ENCODE measurements at regions not wholly inside any gene's neighbourhood (a gene's known extent, or its start where the extent isn't known, plus 50 kb on each side); places are given as distances from the start of the nearest gene placed in this dataset.

GRCh38 chr5:166551384-166551783 lies 1740.1 kb upstream of the WWC1 start:
- no peak overlapping the region for H3K4me3 ChIP-seq (ENCODE audit: low read length in 3 of 3)
- H3K4me1 ChIP-seq (ENCODE audit: control insufficient read depth in 3 of 3, insufficient read depth in 3 of 3, low read length in 3 of 3) = no peaks in the 10 kb centered on the region
- no peaks in the 10 kb centered on the region for H3K9me3 ChIP-seq (ENCODE audit: control insufficient read depth in 3 of 3, low read length in 3 of 3)

GRCh38 chr5:166553778-166554177 lies 1737.7 kb upstream of the WWC1 start:
- Histone ChIP-seq H3K9me3 (ENCODE audit: control insufficient read depth in 3 of 3, low read length in 3 of 3) (no peaks in the 10 kb centered on the region), H3K9ac (ENCODE audit: low read depth in 1 of 3, low read length in 3 of 3) (no peak overlapping the region)

More at GRCh38 chr5:166551384-166551783, 1740.1 kb upstream of the WWC1 start:
- no peaks in the 10 kb centered on the region for H3K36me3 ChIP-seq (ENCODE audit: control insufficient read depth in 3 of 3, insufficient read depth in 3 of 3, low read length in 3 of 3)
- H3K27me3 ChIP-seq (ENCODE audit: control insufficient read depth in 3 of 3, insufficient read depth in 3 of 3, low read length in 3 of 3) = no peaks in the 10 kb centered on the region
- H3K27ac ChIP-seq (ENCODE audit: low read depth, low read length) = no peak overlapping the region
- no peak overlapping the region for H3K9ac ChIP-seq (ENCODE audit: low read depth in 1 of 3, low read length in 3 of 3)

GRCh38 chr5:166561759-166562158 lies 1729.7 kb upstream of the WWC1 start:
- Histone ChIP-seq H3K36me3 (ENCODE audit: control insufficient read depth in 3 of 3, insufficient read depth in 3 of 3, low read length in 3 of 3) (no peaks in the 10 kb centered on the region), H3K9me3 (ENCODE audit: control insufficient read depth in 3 of 3, low read length in 3 of 3) (no peaks in the 10 kb centered on the region)

More at GRCh38 chr5:166553778-166554177, 1737.7 kb upstream of the WWC1 start:
- Histone ChIP-seq H3K36me3 (ENCODE audit: control insufficient read depth in 3 of 3, insufficient read depth in 3 of 3, low read length in 3 of 3) (no peaks in the 10 kb centered on the region), H3K27me3 (ENCODE audit: control insufficient read depth in 3 of 3, insufficient read depth in 3 of 3, low read length in 3 of 3) (no peaks in the 10 kb centered on the region), H3K27ac (ENCODE audit: low read depth, low read length) (no peak overlapping the region), H3K4me3 (ENCODE audit: low read length in 3 of 3) (no peak overlapping the region), H3K4me1 (ENCODE audit: control insufficient read depth in 3 of 3, insufficient read depth in 3 of 3, low read length in 3 of 3) (no peaks in the 10 kb centered on the region)

GRCh38 chr5:166562246-166562645 lies 1729.2 kb upstream of the WWC1 start:
- Histone ChIP-seq H3K27ac (ENCODE audit: low read depth, low read length) (no peak overlapping the region), H3K36me3 (ENCODE audit: control insufficient read depth in 3 of 3, insufficient read depth in 3 of 3, low read length in 3 of 3) (no peaks in the 10 kb centered on the region), H3K4me3 (ENCODE audit: low read length in 3 of 3) (no peak overlapping the region), H3K4me1 (ENCODE audit: control insufficient read depth in 3 of 3, insufficient read depth in 3 of 3, low read length in 3 of 3) (no peaks in the 10 kb centered on the region), H3K9ac (ENCODE audit: low read depth in 1 of 3, low read length in 3 of 3) (no peak overlapping the region), H3K27me3 (ENCODE audit: control insufficient read depth in 3 of 3, insufficient read depth in 3 of 3, low read length in 3 of 3) (no peaks in the 10 kb centered on the region), H3K9me3 (ENCODE audit: control insufficient read depth in 3 of 3, low read length in 3 of 3) (no peaks in the 10 kb centered on the region)

More at GRCh38 chr5:166561759-166562158, 1729.7 kb upstream of the WWC1 start:
- no peak overlapping the region for H3K27ac ChIP-seq (ENCODE audit: low read depth, low read length)
- H3K9ac ChIP-seq (ENCODE audit: low read depth in 1 of 3, low read length in 3 of 3) = no peak overlapping the region
- no peaks in the 10 kb centered on the region for H3K27me3 ChIP-seq (ENCODE audit: control insufficient read depth in 3 of 3, insufficient read depth in 3 of 3, low read length in 3 of 3)
- H3K4me1 ChIP-seq (ENCODE audit: control insufficient read depth in 3 of 3, insufficient read depth in 3 of 3, low read length in 3 of 3) = no peaks in the 10 kb centered on the region
- H3K4me3 ChIP-seq (ENCODE audit: low read length in 3 of 3) = no peak overlapping the region

- no peaks in the 10 kb centered on the region for H3K27me3 ChIP-seq (ENCODE audit: control insufficient read depth in 3 of 3, insufficient read depth in 3 of 3, low read length in 3 of 3)
- no peaks in the 10 kb centered on the region for H3K9me3 ChIP-seq (ENCODE audit: control insufficient read depth in 3 of 3, low read length in 3 of 3)
- H3K36me3 ChIP-seq (ENCODE audit: control insufficient read depth in 3 of 3, insufficient read depth in 3 of 3, low read length in 3 of 3) = no peaks in the 10 kb centered on the region
- no peak overlapping the region for H3K27ac ChIP-seq (ENCODE audit: low read depth, low read length)
- no peak overlapping the region for H3K4me3 ChIP-seq (ENCODE audit: low read length in 3 of 3)
- H3K4me1 ChIP-seq (ENCODE audit: control insufficient read depth in 3 of 3, insufficient read depth in 3 of 3, low read length in 3 of 3) = no peaks in the 10 kb centered on the region
- H3K9ac ChIP-seq (ENCODE audit: low read depth in 1 of 3, low read length in 3 of 3) = no peak overlapping the region
These were observed 1724.7 kb upstream of the WWC1 start for GRCh38 chr5:166566725-166567124.

- Histone ChIP-seq H3K27me3 (ENCODE audit: control insufficient read depth in 3 of 3, insufficient read depth in 3 of 3, low read length in 3 of 3) (no peaks in the 10 kb centered on the region), H3K9me3 (ENCODE audit: control insufficient read depth in 3 of 3, low read length in 3 of 3) (peaks cover 0 to 2% (median 0%) of the 10 kb centered on the region in 3 donors), H3K36me3 (ENCODE audit: control insufficient read depth in 3 of 3, insufficient read depth in 3 of 3, low read length in 3 of 3) (no peaks in the 10 kb centered on the region), H3K4me3 (ENCODE audit: low read length in 3 of 3) (no peak overlapping the region), H3K4me1 (ENCODE audit: control insufficient read depth in 3 of 3, insufficient read depth in 3 of 3, low read length in 3 of 3) (no peaks in the 10 kb centered on the region), H3K27ac (ENCODE audit: low read depth, low read length) (no peak overlapping the region), H3K9ac (ENCODE audit: low read depth in 1 of 3, low read length in 3 of 3) (no peak overlapping the region)
These were observed 1720.6 kb upstream of the WWC1 start for GRCh38 chr5:166570865-166571264.

GRCh38 chr5:166571668-166572067 lies 1719.8 kb upstream of the WWC1 start:
- Histone ChIP-seq H3K9me3 (ENCODE audit: control insufficient read depth in 3 of 3, low read length in 3 of 3) (peaks cover 0 to 2% (median 0%) of the 10 kb centered on the region in 3 donors), H3K27ac (ENCODE audit: low read depth, low read length) (no peak overlapping the region), H3K9ac (ENCODE audit: low read depth in 1 of 3, low read length in 3 of 3) (no peak overlapping the region), H3K4me3 (ENCODE audit: low read length in 3 of 3) (no peak overlapping the region), H3K4me1 (ENCODE audit: control insufficient read depth in 3 of 3, insufficient read depth in 3 of 3, low read length in 3 of 3) (no peaks in the 10 kb centered on the region), H3K36me3 (ENCODE audit: control insufficient read depth in 3 of 3, insufficient read depth in 3 of 3, low read length in 3 of 3) (no peaks in the 10 kb centered on the region), H3K27me3 (ENCODE audit: control insufficient read depth in 3 of 3, insufficient read depth in 3 of 3, low read length in 3 of 3) (no peaks in the 10 kb centered on the region)

GRCh38 chr5:166576323-166576722 lies 1715.1 kb upstream of the WWC1 start:
- no peak overlapping the region for H3K27ac ChIP-seq (ENCODE audit: low read depth, low read length)
- no peaks in the 10 kb centered on the region for H3K4me1 ChIP-seq (ENCODE audit: control insufficient read depth in 3 of 3, insufficient read depth in 3 of 3, low read length in 3 of 3)
- H3K4me3 ChIP-seq (ENCODE audit: low read length in 3 of 3) = no peak overlapping the region
- H3K9ac ChIP-seq (ENCODE audit: low read depth in 1 of 3, low read length in 3 of 3) = no peak overlapping the region
- H3K9me3 ChIP-seq (ENCODE audit: control insufficient read depth in 3 of 3, low read length in 3 of 3) = peaks cover 0 to 2% (median 0%) of the 10 kb centered on the region in 3 donors
- H3K27me3 ChIP-seq (ENCODE audit: control insufficient read depth in 3 of 3, insufficient read depth in 3 of 3, low read length in 3 of 3) = no peaks in the 10 kb centered on the region
- H3K36me3 ChIP-seq (ENCODE audit: control insufficient read depth in 3 of 3, insufficient read depth in 3 of 3, low read length in 3 of 3) = no peaks in the 10 kb centered on the region

- H3K27ac ChIP-seq (ENCODE audit: low read depth, low read length) = no peak overlapping the region
- H3K4me3 ChIP-seq (ENCODE audit: low read length in 3 of 3) = no peak overlapping the region
- no peaks in the 10 kb centered on the region for H3K36me3 ChIP-seq (ENCODE audit: control insufficient read depth in 3 of 3, insufficient read depth in 3 of 3, low read length in 3 of 3)
- no peak overlapping the region for H3K9ac ChIP-seq (ENCODE audit: low read depth in 1 of 3, low read length in 3 of 3)
- H3K4me1 ChIP-seq (ENCODE audit: control insufficient read depth in 3 of 3, insufficient read depth in 3 of 3, low read length in 3 of 3) = no peaks in the 10 kb centered on the region
- H3K27me3 ChIP-seq (ENCODE audit: control insufficient read depth in 3 of 3, insufficient read depth in 3 of 3, low read length in 3 of 3) = no peaks in the 10 kb centered on the region
- H3K9me3 ChIP-seq (ENCODE audit: control insufficient read depth in 3 of 3, low read length in 3 of 3) = no peaks in the 10 kb centered on the region
These were observed 1709.6 kb upstream of the WWC1 start for GRCh38 chr5:166581826-166582225.

- Histone ChIP-seq H3K27ac (ENCODE audit: low read depth, low read length) (no peak overlapping the region), H3K9ac (ENCODE audit: low read depth in 1 of 3, low read length in 3 of 3) (no peak overlapping the region), H3K4me3 (ENCODE audit: low read length in 3 of 3) (no peak overlapping the region), H3K9me3 (ENCODE audit: control insufficient read depth in 3 of 3, low read length in 3 of 3) (no peaks in the 10 kb centered on the region), H3K27me3 (ENCODE audit: control insufficient read depth in 3 of 3, insufficient read depth in 3 of 3, low read length in 3 of 3) (no peaks in the 10 kb centered on the region), H3K4me1 (ENCODE audit: control insufficient read depth in 3 of 3, insufficient read depth in 3 of 3, low read length in 3 of 3) (no peaks in the 10 kb centered on the region), H3K36me3 (ENCODE audit: control insufficient read depth in 3 of 3, insufficient read depth in 3 of 3, low read length in 3 of 3) (no peaks in the 10 kb centered on the region)
These were observed 1709.0 kb upstream of the WWC1 start for GRCh38 chr5:166582416-166582815.

GRCh38 chr5:166594567-166594966 lies 1696.9 kb upstream of the WWC1 start:
- H3K4me1 ChIP-seq (ENCODE audit: control insufficient read depth in 3 of 3, insufficient read depth in 3 of 3, low read length in 3 of 3) = no peaks in the 10 kb centered on the region

More at GRCh38 chr5:166594567-166594966, 1696.9 kb upstream of the WWC1 start:
- Histone ChIP-seq H3K27ac (ENCODE audit: low read depth, low read length) (no peak overlapping the region), H3K4me3 (ENCODE audit: low read length in 3 of 3) (no peak overlapping the region), H3K9ac (ENCODE audit: low read depth in 1 of 3, low read length in 3 of 3) (no peak overlapping the region), H3K36me3 (ENCODE audit: control insufficient read depth in 3 of 3, insufficient read depth in 3 of 3, low read length in 3 of 3) (no peaks in the 10 kb centered on the region), H3K9me3 (ENCODE audit: control insufficient read depth in 3 of 3, low read length in 3 of 3) (no peaks in the 10 kb centered on the region), H3K27me3 (ENCODE audit: control insufficient read depth in 3 of 3, insufficient read depth in 3 of 3, low read length in 3 of 3) (no peaks in the 10 kb centered on the region)

Data from skeletal muscle tissue (tissue), 3 donors.